ENCODE measurements at regions not wholly inside any gene's neighbourhood (a gene's known extent, or its start where the extent isn't known, plus 50 kb on each side); places are given as distances from the start of the nearest gene placed in this dataset.

GRCh38 chr20:48172357-48172702 is 387.0 kb upstream of the SULF2 start:
- H3K27me3 ChIP-seq (ENCODE audit: control insufficient read depth, insufficient read depth, low read length) = no peaks in the 10 kb centered on the region
- H3K4me3 ChIP-seq (ENCODE audit: low read depth, low read length) = no peak overlapping the region
- H3K9me3 ChIP-seq (ENCODE audit: control insufficient read depth, insufficient read depth, low read depth, low read length) = peaks cover 8% of the 10 kb centered on the region
- H3K27ac ChIP-seq (ENCODE audit: low read depth, low read length) = no peak overlapping the region
- no peak overlapping the region for H3K9ac ChIP-seq (ENCODE audit: low read length)
- H3K4me1 ChIP-seq (ENCODE audit: control insufficient read depth, insufficient read depth, low read length) = no peaks in the 10 kb centered on the region
- no peaks in the 10 kb centered on the region for H3K36me3 ChIP-seq (ENCODE audit: control insufficient read depth, insufficient read depth, low read length)

GRCh38 chr20:48171626-48172356 is 386.5 kb upstream of the SULF2 start:
- H3K9ac ChIP-seq (ENCODE audit: low read length) = no peak overlapping the region
- no peak overlapping the region for H3K27ac ChIP-seq (ENCODE audit: low read depth, low read length)
- H3K27me3 ChIP-seq (ENCODE audit: control insufficient read depth, insufficient read depth, low read length) = no peaks in the 10 kb centered on the region
- H3K9me3 ChIP-seq (ENCODE audit: control insufficient read depth, insufficient read depth, low read depth, low read length) = peaks cover 8% of the 10 kb centered on the region
- no peaks in the 10 kb centered on the region for H3K4me1 ChIP-seq (ENCODE audit: control insufficient read depth, insufficient read depth, low read length)
- no peak overlapping the region for H3K4me3 ChIP-seq (ENCODE audit: low read depth, low read length)
- no peaks in the 10 kb centered on the region for H3K36me3 ChIP-seq (ENCODE audit: control insufficient read depth, insufficient read depth, low read length)

GRCh38 chr20:48171071-48171470 is 385.8 kb upstream of the SULF2 start:
- Histone ChIP-seq H3K4me3 (ENCODE audit: low read depth, low read length) (no peak overlapping the region), H3K9ac (ENCODE audit: low read length) (no peak overlapping the region), H3K27ac (ENCODE audit: low read depth, low read length) (no peak overlapping the region), H3K27me3 (ENCODE audit: control insufficient read depth, insufficient read depth, low read length) (no peaks in the 10 kb centered on the region), H3K9me3 (ENCODE audit: control insufficient read depth, insufficient read depth, low read depth, low read length) (peaks cover 8% of the 10 kb centered on the region), H3K36me3 (ENCODE audit: control insufficient read depth, insufficient read depth, low read length) (no peaks in the 10 kb centered on the region), H3K4me1 (ENCODE audit: control insufficient read depth, insufficient read depth, low read length) (no peaks in the 10 kb centered on the region)

DNA sequence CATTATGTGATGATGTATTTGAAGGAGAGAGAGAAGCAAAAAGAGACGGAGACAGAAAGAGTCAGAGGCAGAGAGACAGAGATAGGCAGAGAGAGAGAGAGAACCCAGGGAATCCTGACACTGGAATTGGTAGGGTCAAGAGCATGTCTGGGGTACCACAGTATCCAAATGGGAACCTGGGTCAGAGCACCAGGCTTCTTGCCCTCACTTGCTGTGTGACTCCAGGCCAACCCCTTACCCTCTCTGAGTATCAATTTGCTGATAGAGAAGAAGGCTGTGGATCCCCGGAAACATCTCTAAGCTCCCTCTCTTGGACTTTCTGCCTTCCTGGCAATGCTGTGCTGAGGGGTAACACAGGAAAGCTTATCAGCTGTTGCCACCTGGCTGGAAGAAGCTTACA is 385.3 kb upstream of the SULF2 start:
- Histone ChIP-seq H3K9ac (ENCODE audit: low read length) (no peak overlapping the region), H3K4me1 (ENCODE audit: control insufficient read depth, insufficient read depth, low read length) (no peaks in the 10 kb centered on the region), H3K4me3 (ENCODE audit: low read depth, low read length) (no peak overlapping the region), H3K27ac (ENCODE audit: low read depth, low read length) (no peak overlapping the region), H3K36me3 (ENCODE audit: control insufficient read depth, insufficient read depth, low read length) (no peaks in the 10 kb centered on the region), H3K27me3 (ENCODE audit: control insufficient read depth, insufficient read depth, low read length) (no peaks in the 10 kb centered on the region), H3K9me3 (ENCODE audit: control insufficient read depth, insufficient read depth, low read depth, low read length) (peaks cover 8% of the 10 kb centered on the region)

DNA sequence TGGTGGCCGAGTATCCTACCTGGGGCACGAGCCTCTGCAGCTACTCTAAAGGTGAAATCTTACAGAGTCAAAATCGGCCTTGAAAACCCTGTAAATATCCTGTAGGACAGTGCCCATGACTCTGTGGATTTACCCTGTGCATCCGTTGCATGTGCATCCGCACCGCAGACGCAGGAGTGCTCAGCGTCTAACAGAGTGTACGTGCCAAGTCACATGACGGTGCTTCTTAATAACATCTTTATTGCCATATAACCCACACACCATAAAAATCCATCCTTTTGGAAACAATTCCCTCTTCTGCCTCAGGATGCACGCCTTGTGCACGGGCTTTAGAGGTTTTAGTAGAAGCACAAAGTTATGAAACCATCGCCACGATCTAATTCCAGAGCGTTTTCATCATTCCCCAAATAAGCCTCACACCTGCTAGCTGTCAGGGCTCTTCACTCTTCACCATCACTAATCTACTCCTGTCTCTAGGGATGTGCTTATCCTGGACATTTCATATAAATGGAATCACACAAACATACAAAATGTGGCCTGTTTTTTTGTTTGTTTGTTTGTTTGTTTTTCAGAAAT is 384.5 kb upstream of the SULF2 start:
- Histone ChIP-seq H3K4me3 (ENCODE audit: low read depth, low read length) (no peak overlapping the region), H3K4me1 (ENCODE audit: control insufficient read depth, insufficient read depth, low read length) (0 out of 2 replicates have a peak, but pooled peaks cover 4% of the 10 kb centered on the region), H3K9ac (ENCODE audit: low read length) (no peak overlapping the region), H3K9me3 (ENCODE audit: control insufficient read depth, insufficient read depth, low read depth, low read length) (peaks cover 8% of the 10 kb centered on the region), H3K27ac (ENCODE audit: low read depth, low read length) (no peak overlapping the region), H3K36me3 (ENCODE audit: control insufficient read depth, insufficient read depth, low read length) (no peaks in the 10 kb centered on the region), H3K27me3 (ENCODE audit: control insufficient read depth, insufficient read depth, low read length) (no peaks in the 10 kb centered on the region)

DNA sequence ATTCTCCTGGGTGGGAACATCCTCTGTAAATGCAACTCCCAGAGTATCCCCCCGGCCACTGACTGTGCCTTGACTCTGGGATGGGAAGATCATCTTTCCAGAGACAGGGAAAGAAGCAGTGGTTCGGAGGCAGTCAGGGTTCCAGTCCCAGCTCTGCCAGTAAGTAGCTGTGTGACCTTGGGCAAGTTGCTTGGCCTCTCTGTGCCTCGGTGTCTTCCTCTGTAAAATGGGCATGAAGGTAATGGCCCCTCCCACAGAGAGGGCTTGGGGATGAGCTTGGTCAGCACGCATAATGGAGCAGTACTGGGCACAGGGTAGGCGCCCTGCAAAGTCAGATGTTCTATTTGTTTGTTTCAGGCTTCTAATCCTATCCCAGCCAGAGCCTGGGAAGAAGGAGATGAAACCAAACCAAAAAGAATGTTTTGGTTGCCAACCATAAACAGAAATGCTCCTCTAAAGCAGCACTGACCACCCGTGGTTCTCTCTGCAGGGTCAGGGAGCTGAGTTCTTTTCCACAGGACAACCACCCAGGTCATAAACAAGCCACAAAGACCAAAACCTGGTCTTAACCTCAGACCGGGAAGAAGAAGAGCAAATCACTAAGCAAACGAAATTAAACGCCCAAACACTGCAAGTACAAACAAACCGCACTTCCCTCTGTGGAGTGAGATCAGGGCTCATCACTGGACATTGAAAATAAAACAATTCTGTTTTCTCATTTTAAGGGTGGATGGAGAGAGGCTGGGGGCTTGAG is 381.0 kb upstream of the SULF2 start:
- Histone ChIP-seq H3K9me3 (ENCODE audit: control insufficient read depth, insufficient read depth, low read depth, low read length) (no peaks in the 10 kb centered on the region), H3K9ac (ENCODE audit: low read length) (no peak overlapping the region), H3K27ac (ENCODE audit: low read depth, low read length) (no peak overlapping the region), H3K27me3 (ENCODE audit: control insufficient read depth, insufficient read depth, low read length) (no peaks in the 10 kb centered on the region), H3K36me3 (ENCODE audit: control insufficient read depth, insufficient read depth, low read length) (no peaks in the 10 kb centered on the region), H3K4me1 (ENCODE audit: control insufficient read depth, insufficient read depth, low read length) (peaks cover 13% of the 10 kb centered on the region; the same call in 1 of the 2 replicates), H3K4me3 (ENCODE audit: low read depth, low read length) (no peak overlapping the region)

- H3K4me1 ChIP-seq (ENCODE audit: control insufficient read depth, insufficient read depth, low read length) = peaks cover 13% of the 10 kb centered on the region; the same call in 1 of the 2 replicates
- H3K36me3 ChIP-seq (ENCODE audit: control insufficient read depth, insufficient read depth, low read length) = no peaks in the 10 kb centered on the region
- H3K27ac ChIP-seq (ENCODE audit: low read depth, low read length) = no peak overlapping the region
- H3K9ac ChIP-seq (ENCODE audit: low read length) = no peak overlapping the region
- no peak overlapping the region for H3K4me3 ChIP-seq (ENCODE audit: low read depth, low read length)
- H3K9me3 ChIP-seq (ENCODE audit: control insufficient read depth, insufficient read depth, low read depth, low read length) = no peaks in the 10 kb centered on the region
- H3K27me3 ChIP-seq (ENCODE audit: control insufficient read depth, insufficient read depth, low read length) = no peaks in the 10 kb centered on the region
Observed at GRCh38 chr20:48165401-48165685, 380.1 kb upstream of the SULF2 start.

DNA sequence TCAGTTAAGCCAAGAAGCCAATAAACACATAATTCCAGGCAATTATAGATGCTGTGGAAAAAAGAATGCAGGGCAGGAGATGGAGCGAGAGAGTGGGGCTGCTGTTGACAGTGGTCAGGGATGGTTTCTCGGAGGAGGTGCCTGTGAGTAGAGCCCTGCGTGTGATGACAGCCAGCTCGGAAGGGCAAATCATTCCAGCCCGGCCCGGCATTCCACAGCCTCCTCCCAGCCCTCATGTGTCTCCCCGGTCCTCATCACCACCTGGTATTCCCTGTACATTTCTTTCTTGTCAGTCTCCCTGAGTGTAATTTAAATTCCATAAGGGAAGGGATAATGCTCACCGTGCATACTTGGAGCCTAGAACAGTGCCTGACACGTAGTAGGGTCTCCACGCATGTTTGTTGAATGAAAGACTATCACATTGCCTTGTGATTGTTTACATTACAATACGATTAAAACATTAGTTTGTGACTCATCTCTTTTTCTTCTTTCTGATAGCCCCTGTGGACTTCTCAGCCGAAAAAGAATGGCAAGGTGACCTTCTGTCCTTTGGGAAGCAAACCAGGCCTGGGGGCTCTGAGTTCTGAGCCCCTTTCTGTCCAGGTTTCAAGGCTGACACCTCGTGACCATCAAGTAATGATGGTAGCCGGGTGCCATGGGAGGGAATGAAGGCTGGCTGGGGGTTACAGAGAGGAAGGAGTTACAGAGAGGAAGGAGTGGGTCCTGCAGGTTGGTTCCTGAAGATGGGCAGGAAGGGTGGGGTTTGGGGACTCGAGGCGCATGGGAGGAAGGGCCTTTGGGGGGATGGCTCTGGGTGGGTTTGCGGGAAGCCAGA is 379.5 kb upstream of the SULF2 start:
- no peak overlapping the region for H3K27ac ChIP-seq (ENCODE audit: low read depth, low read length)
- no peak overlapping the region for H3K9ac ChIP-seq (ENCODE audit: low read length)
- H3K4me1 ChIP-seq (ENCODE audit: control insufficient read depth, insufficient read depth, low read length) = peaks cover 13% of the 10 kb centered on the region; the same call in 1 of the 2 replicates
- no peaks in the 10 kb centered on the region for H3K36me3 ChIP-seq (ENCODE audit: control insufficient read depth, insufficient read depth, low read length)
- no peaks in the 10 kb centered on the region for H3K9me3 ChIP-seq (ENCODE audit: control insufficient read depth, insufficient read depth, low read depth, low read length)
- no peak overlapping the region for H3K4me3 ChIP-seq (ENCODE audit: low read depth, low read length)
- H3K27me3 ChIP-seq (ENCODE audit: control insufficient read depth, insufficient read depth, low read length) = no peaks in the 10 kb centered on the region

- Histone ChIP-seq H3K9ac (ENCODE audit: low read length) (no peak overlapping the region), H3K4me1 (ENCODE audit: control insufficient read depth, insufficient read depth, low read length) (peaks cover 13% of the 10 kb centered on the region; the same call in 1 of the 2 replicates), H3K9me3 (ENCODE audit: control insufficient read depth, insufficient read depth, low read depth, low read length) (no peaks in the 10 kb centered on the region), H3K36me3 (ENCODE audit: control insufficient read depth, insufficient read depth, low read length) (no peaks in the 10 kb centered on the region), H3K4me3 (ENCODE audit: low read depth, low read length) (no peak overlapping the region), H3K27ac (ENCODE audit: low read depth, low read length) (no peak overlapping the region), H3K27me3 (ENCODE audit: control insufficient read depth, insufficient read depth, low read length) (no peaks in the 10 kb centered on the region)
Observed at GRCh38 chr20:48164034-48164433, 378.8 kb upstream of the SULF2 start.

DNA sequence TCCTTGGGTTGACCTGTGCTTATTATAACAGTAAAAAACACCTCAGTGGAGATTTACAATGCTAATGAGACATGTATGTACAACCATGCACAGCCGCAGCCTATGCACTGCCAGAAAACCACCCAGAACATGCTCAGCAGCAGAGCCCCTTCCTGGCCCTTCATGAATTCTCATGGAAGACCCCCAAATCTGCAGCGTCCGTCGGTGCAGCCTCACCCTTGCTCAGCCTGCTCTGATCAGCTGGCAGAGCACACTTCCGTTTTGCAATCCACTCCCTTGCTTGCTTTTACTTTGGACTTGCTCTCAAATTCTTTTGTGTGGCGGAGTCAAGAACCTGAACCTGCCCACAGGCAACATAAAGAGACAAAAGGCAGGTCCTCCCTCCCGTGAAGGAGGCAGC is 378.2 kb upstream of the SULF2 start:
- no peaks in the 10 kb centered on the region for H3K9me3 ChIP-seq (ENCODE audit: control insufficient read depth, insufficient read depth, low read depth, low read length)
- H3K27me3 ChIP-seq (ENCODE audit: control insufficient read depth, insufficient read depth, low read length) = no peaks in the 10 kb centered on the region
- no peak overlapping the region for H3K27ac ChIP-seq (ENCODE audit: low read depth, low read length)

More for the DNA sequence above, 378.2 kb upstream of the SULF2 start:
- peaks cover 13% of the 10 kb centered on the region; the same call in 1 of the 2 replicates for H3K4me1 ChIP-seq (ENCODE audit: control insufficient read depth, insufficient read depth, low read length)
- no peaks in the 10 kb centered on the region for H3K36me3 ChIP-seq (ENCODE audit: control insufficient read depth, insufficient read depth, low read length)
- no peak overlapping the region for H3K9ac ChIP-seq (ENCODE audit: low read length)
- no peak overlapping the region for H3K4me3 ChIP-seq (ENCODE audit: low read depth, low read length)
